ENCODE measurements at regions not wholly inside any gene's neighbourhood (a gene's known extent, or its start where the extent isn't known, plus 50 kb on each side); places are given as distances from the start of the nearest gene placed in this dataset.

DNA sequence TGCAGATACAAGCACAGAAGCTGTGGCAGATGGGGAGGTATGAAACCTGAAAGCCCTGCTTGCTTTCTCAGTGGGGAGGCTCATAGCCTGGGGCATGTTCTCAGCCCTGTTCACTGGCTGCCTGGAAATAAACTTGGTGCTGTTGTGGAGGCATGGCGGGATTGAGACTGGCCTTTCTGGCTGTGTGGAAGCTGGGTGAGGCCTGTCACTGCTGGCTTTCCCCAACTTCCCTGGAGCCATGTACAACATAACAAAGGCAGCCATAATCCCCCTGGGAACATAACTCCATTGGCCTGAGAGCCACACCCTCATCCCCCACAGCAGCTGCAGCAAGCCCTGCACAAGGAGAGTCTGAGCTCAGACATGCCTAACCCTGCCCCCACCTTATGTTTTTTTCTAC is 237.7 kb upstream of the TLL1 start:
- intact Hi-C loops (cut with micrococcal nuclease), result no loop called here
- Mint-ChIP-seq H3K4me1 (no peaks in the 10 kb centered on the region), H3K36me3 (no peaks in the 10 kb centered on the region), H3K27me3 (ENCODE audit: low read depth in 3 of 3) (peaks cover 0 to 1% (median 0%) of the 10 kb centered on the region in 3 donors), H3K27ac (no peak overlapping the region), H3K9me3 (peaks cover 0 to 19% (median 9%) of the 10 kb centered on the region in 7 donors), H3K4me3 (no peak overlapping the region)
- H3K79me2 ChIP-seq (ENCODE audit: insufficient read depth, low read length), result no peaks in the 10 kb centered on the region
- DNase-seq, result no peak
- H3K9me3 ChIP-seq (replicated peaks in 1 of 2; ENCODE audit: control insufficient read depth in 1 of 2, insufficient read depth in 1 of 2, low read length in 2 of 2), result peaks cover 8 to 12% of the 10 kb centered on the region in 2 donors
- H3K4me1 ChIP-seq (ENCODE audit: control insufficient read depth in 1 of 2, insufficient read depth in 2 of 2, low read length in 2 of 2), result no peaks in the 10 kb centered on the region
- no peaks in the 10 kb centered on the region for H4K20me1 ChIP-seq (ENCODE audit: insufficient read depth, low read length)
- no peak overlapping the region for H3K27ac ChIP-seq (ENCODE audit: low read depth in 1 of 2, low read length in 2 of 2)
- no peak overlapping the region for H3K4me3 ChIP-seq (replicated peaks in 1 of 3; ENCODE audit: low read depth in 2 of 3, low read length in 3 of 3)
- no peak overlapping the region for H2AFZ ChIP-seq (ENCODE audit: insufficient read depth, low read depth, low read length, poor library complexity, severe bottlenecking)
- H3K27me3 ChIP-seq (ENCODE audit: control insufficient read depth in 2 of 2, insufficient read depth in 2 of 2, low read length in 2 of 2), result no peaks in the 10 kb centered on the region
- 60% methylated on average over 1 of the region's 1 CpG for WGBS (ENCODE audit: insufficient coverage)
- TF ChIP-seq, protein P1, sequence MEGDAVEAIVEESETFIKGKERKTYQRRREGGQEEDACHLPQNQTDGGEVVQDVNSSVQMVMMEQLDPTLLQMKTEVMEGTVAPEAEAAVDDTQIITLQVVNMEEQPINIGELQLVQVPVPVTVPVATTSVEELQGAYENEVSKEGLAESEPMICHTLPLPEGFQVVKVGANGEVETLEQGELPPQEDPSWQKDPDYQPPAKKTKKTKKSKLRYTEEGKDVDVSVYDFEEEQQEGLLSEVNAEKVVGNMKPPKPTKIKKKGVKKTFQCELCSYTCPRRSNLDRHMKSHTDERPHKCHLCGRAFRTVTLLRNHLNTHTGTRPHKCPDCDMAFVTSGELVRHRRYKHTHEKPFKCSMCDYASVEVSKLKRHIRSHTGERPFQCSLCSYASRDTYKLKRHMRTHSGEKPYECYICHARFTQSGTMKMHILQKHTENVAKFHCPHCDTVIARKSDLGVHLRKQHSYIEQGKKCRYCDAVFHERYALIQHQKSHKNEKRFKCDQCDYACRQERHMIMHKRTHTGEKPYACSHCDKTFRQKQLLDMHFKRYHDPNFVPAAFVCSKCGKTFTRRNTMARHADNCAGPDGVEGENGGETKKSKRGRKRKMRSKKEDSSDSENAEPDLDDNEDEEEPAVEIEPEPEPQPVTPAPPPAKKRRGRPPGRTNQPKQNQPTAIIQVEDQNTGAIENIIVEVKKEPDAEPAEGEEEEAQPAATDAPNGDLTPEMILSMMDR (IDR thresholded peaks at IDR 0.05), result no peak
- H3K9ac ChIP-seq (ENCODE audit: insufficient read depth, low read length, poor library complexity, severe bottlenecking), result no peak overlapping the region
- no peak overlapping the region for H3K4me2 ChIP-seq (replicated peaks; ENCODE audit: extremely low read depth, low read length, poor library complexity, severe bottlenecking)
- no peaks in the 10 kb centered on the region for H3K36me3 ChIP-seq (replicated peaks in 1 of 2; ENCODE audit: control insufficient read depth in 1 of 2, insufficient read depth in 2 of 2, low read length in 2 of 2)

DNA sequence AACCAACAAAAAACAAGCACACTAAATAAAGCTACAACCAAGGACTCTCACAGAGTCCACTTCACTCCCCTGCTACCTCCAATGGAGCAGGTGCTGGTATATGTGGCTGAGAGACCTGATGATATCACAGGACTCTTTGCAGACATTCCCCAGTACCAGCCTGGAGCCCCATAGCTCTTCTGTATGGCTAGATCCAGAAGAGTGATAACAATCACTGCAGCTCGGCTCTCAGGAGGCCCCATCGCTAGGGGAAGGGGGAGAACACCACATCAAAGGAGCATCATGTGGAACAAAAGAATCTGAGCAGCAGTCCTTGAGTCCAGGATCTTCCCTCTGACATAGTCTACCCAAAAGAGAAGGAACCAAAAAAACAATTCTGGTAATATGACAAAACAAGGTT is 237.1 kb upstream of the TLL1 start:
- intact Hi-C loops (cut with micrococcal nuclease), result no loop called here
- TF ChIP-seq, protein P1 (IDR thresholded peaks at IDR 0.05), result no peak
- H3K27ac Mint-ChIP-seq, result no peak overlapping the region
- Histone ChIP-seq H2AFZ (ENCODE audit: insufficient read depth, low read depth, low read length, poor library complexity, severe bottlenecking) (no peak overlapping the region), H3K27me3 (ENCODE audit: control insufficient read depth in 2 of 2, insufficient read depth in 2 of 2, low read length in 2 of 2) (no peaks in the 10 kb centered on the region), H3K9me3 (replicated peaks in 1 of 2; ENCODE audit: control insufficient read depth in 1 of 2, insufficient read depth in 1 of 2, low read length in 2 of 2) (peaks cover 8 to 12% of the 10 kb centered on the region in 2 donors), H3K9ac (ENCODE audit: insufficient read depth, low read length, poor library complexity, severe bottlenecking) (no peak overlapping the region), H3K4me1 (ENCODE audit: control insufficient read depth in 1 of 2, insufficient read depth in 2 of 2, low read length in 2 of 2) (no peaks in the 10 kb centered on the region), H3K4me3 (replicated peaks in 1 of 3; ENCODE audit: low read depth in 2 of 3, low read length in 3 of 3) (no peak overlapping the region), H3K79me2 (ENCODE audit: insufficient read depth, low read length) (no peaks in the 10 kb centered on the region), H3K4me2 (replicated peaks; ENCODE audit: extremely low read depth, low read length, poor library complexity, severe bottlenecking) (no peak overlapping the region), H3K27ac (ENCODE audit: low read depth in 1 of 2, low read length in 2 of 2) (no peak overlapping the region), H4K20me1 (ENCODE audit: insufficient read depth, low read length) (no peaks in the 10 kb centered on the region), H3K36me3 (replicated peaks in 1 of 2; ENCODE audit: control insufficient read depth in 1 of 2, insufficient read depth in 2 of 2, low read length in 2 of 2) (no peaks in the 10 kb centered on the region)
- H3K27me3 Mint-ChIP-seq (ENCODE audit: low read depth in 3 of 3), result peaks cover 0 to 1% (median 0%) of the 10 kb centered on the region in 3 donors
- no peak for DNase-seq
- no peaks in the 10 kb centered on the region for H3K36me3 Mint-ChIP-seq
- no peaks in the 10 kb centered on the region for H3K4me1 Mint-ChIP-seq
- peaks cover 0 to 19% (median 9%) of the 10 kb centered on the region in 7 donors for H3K9me3 Mint-ChIP-seq
- H3K4me3 Mint-ChIP-seq, result no peak overlapping the region
- no CpG with 5 or more reads among the region's 2 CpGs for WGBS (ENCODE audit: insufficient coverage)

All from CD14-positive monocyte (primary cell).